ENCODE measurements at regions not wholly inside any gene's neighbourhood (a gene's known extent, or its start where the extent isn't known, plus 50 kb on each side); places are given as distances from the start of the nearest gene placed in this dataset.
"Not testable (repeated sequence)": the region's sequence is repeated elsewhere in the genome, so short reads cannot be mapped to it uniquely, and the experiment has no call there.

- no peak for TF ChIP-seq ZNF646 (CRISPR knock-in tag; IDR thresholded peaks at IDR 0.05)
- TF ChIP-seq ZMAT3 (CRISPR knock-in tag; conservative IDR thresholded peaks at IDR 0.05), result no peak
- no peak for TF ChIP-seq FLYWCH1 (CRISPR knock-in tag; IDR thresholded peaks at IDR 0.05)
- no peak for TF ChIP-seq JUNB (CRISPR knock-in tag; IDR thresholded peaks at IDR 0.05; ENCODE audit: borderline replicate concordance)
- TF ChIP-seq MAF1 (CRISPR knock-in tag; IDR thresholded peaks at IDR 0.05; ENCODE audit: borderline replicate concordance), result no peak
Measured at GRCh38 chr6:115190534-115190933, 847.7 kb upstream of the HS3ST5 start (continued).

GRCh38 chr6:115175456-115175855, 832.6 kb upstream of the HS3ST5 start:
- H3K27me3 ChIP-seq (ENCODE audit: control insufficient read depth in 1 of 2, insufficient read depth in 2 of 2, low read length in 2 of 2); H3K27ac ChIP-seq (ENCODE audit: extremely low read length, insufficient read depth, low read length); H3K79me2 ChIP-seq (ENCODE audit: insufficient read depth, low read length); POLR2A ChIA-PET; H3K4me2 ChIP-seq (ENCODE audit: low read depth, low read length); intact Hi-C loops (cut with micrococcal nuclease; ENCODE audit: unreplicated experiment); H3K9me3 ChIP-seq (ENCODE audit: low read length); in situ Hi-C loops (cut with HindIII; ENCODE audit: extremely low pct_ligation_motif_present, low pct_unique_long_range_greater_than_20kb); FAIRE-seq; H2AFZ ChIP-seq (ENCODE audit: low read length); H3K4me3 ChIP-seq (replicated peaks in 1 of 3; ENCODE audit: insufficient read depth in 1 of 3, low read depth in 2 of 3, low read length in 3 of 3); DNase-seq (ENCODE audit: low spot score); H3K36me3 ChIP-seq (replicated peaks in 1 of 2; ENCODE audit: control insufficient read depth in 1 of 2, insufficient read depth in 2 of 2, low read length in 2 of 2); H4K20me1 ChIP-seq (ENCODE audit: insufficient read depth, low read length); H3K4me1 ChIP-seq (ENCODE audit: insufficient read depth, low read length); CTCF ChIA-PET (ENCODE audit: low intra/inter-chr PET ratio, low total read pairs); ATAC-seq; H3K9ac ChIP-seq (ENCODE audit: insufficient read depth, low read depth, low read length); BruUV-seq (replicated peaks): not testable (repeated sequence)
- WGBS (ENCODE audit: low lambda C conversion rate), result 59% methylated on average over 15 of the region's 18 CpGs

Data from HepG2 (cell line).